Body of pancreas (tissue), 4 donors: ENCODE measurements at regions not wholly inside any gene's neighbourhood (a gene's known extent, or its start where the extent isn't known, plus 50 kb on each side); places are given as distances from the start of the nearest gene placed in this dataset.

Experiments
- POLR2A ChIP-seq, 3 donors: fragments of 450-650 bp; IDR thresholded peaks; one replicate each; pipeline ENCODE4 v1.6.1; 2016; ENCODE audit warnings: antibody characterized with exemption in 3 of 3, mild to moderate bottlenecking in 2 of 3
- TF ChIP-seq, protein P1 (sequence below), 7 experiments: fragments of 450-650 bp in 4 of 7; fragments of 200-600 bp in 3 of 7; sonication (generic) in 3 of 7; IDR thresholded peaks; one replicate each; pipeline ENCODE4 v1.5.1; 2016 to 2019; ENCODE audit warnings: antibody characterized with exemption in 7 of 7

DNA sequence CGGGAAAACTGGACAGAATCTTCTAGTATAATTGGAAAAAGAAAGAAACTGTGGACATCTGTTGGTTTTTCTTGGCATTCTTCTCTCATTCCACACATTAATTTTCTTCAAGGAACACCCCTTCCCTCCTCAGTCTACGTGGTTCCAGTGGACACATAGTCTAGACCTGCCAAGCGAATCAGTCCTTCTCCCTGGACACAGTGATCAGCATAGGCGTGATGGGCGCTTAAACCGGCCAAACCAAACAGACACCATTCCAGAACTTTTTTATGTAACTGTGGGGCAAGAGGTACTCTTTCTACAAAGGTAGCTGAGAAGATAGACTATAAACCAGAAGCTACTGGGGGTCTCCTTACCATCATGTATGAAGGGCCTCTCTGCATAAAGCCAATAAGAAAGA is 121.8 kb upstream of the COX10 start:
- TF ChIP-seq, protein P1, sequence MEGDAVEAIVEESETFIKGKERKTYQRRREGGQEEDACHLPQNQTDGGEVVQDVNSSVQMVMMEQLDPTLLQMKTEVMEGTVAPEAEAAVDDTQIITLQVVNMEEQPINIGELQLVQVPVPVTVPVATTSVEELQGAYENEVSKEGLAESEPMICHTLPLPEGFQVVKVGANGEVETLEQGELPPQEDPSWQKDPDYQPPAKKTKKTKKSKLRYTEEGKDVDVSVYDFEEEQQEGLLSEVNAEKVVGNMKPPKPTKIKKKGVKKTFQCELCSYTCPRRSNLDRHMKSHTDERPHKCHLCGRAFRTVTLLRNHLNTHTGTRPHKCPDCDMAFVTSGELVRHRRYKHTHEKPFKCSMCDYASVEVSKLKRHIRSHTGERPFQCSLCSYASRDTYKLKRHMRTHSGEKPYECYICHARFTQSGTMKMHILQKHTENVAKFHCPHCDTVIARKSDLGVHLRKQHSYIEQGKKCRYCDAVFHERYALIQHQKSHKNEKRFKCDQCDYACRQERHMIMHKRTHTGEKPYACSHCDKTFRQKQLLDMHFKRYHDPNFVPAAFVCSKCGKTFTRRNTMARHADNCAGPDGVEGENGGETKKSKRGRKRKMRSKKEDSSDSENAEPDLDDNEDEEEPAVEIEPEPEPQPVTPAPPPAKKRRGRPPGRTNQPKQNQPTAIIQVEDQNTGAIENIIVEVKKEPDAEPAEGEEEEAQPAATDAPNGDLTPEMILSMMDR (IDR thresholded peaks at IDR 0.05): no peak
- no peak for TF ChIP-seq POLR2A (IDR thresholded peaks at IDR 0.05)
